ENCODE measurements at regions not wholly inside any gene's neighbourhood (a gene's known extent, or its start where the extent isn't known, plus 50 kb on each side); places are given as distances from the start of the nearest gene placed in this dataset.

DNA sequence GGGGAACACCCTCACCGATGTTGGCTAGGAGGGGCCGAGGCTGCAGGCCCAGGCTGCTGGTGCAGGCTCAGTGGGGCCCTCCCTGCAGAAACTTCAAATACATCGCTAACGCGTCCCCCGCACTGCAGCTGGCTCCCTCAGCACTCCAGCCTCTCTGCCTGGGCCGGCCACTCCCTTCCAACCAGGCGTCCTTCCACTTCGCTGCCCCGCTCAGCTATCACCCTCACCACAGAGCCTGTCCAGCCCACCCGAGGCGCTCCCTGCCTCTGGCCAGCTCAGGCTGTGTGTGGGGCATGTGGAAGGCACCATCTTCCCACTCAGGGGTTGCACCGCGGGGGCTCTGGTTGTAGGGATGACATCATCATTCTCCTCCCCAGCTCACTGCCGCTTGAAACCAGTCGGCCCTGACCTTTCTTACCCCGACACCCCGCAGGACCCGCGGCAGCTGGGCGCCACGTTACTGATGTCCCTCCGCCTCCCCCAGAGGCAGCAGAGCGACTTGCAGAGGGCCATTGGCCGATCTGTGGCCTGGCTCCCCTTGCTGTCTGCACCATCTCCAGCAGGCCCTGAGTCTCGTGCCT is 199.9 kb upstream of the RTL1 start:
- ChIA-PET RAD21 (ENCODE audit: low non-redundant PET in 1 of 2, low total read pairs in 2 of 2, uncharacterized antibody in 2 of 2, unreplicated experiment in 2 of 2) (no interaction called here), POLR2A (no interaction called here), CTCF (no interaction called here)
- Histone ChIP-seq H3K27ac (ENCODE audit: low read depth, low read length) (no peak overlapping the region), H4K20me1 (ENCODE audit: insufficient read depth) (no peaks in the 10 kb centered on the region), H3K79me2 (ENCODE audit: insufficient read depth, low read length) (no peaks in the 10 kb centered on the region), H2AFZ (ENCODE audit: low read depth, low read length, poor library complexity, severe bottlenecking) (no peak overlapping the region), H3K4me3 (replicated peaks in 1 of 2; ENCODE audit: low read depth in 1 of 2, low read length in 2 of 2) (no peak overlapping the region), H3K9me2 (ENCODE audit: insufficient read depth) (no peaks in the 10 kb centered on the region), H3K9me3 (ENCODE audit: control insufficient read depth in 1 of 2, insufficient read depth in 1 of 2, low read depth in 1 of 2, low read length in 2 of 2) (no peaks in the 10 kb centered on the region; a peak in 1 of 4 replicates), H3K36me3 (ENCODE audit: control insufficient read depth in 1 of 2, insufficient read depth in 2 of 2, low read length in 2 of 2) (no peaks in the 10 kb centered on the region), H3K4me1 (ENCODE audit: control insufficient read depth in 1 of 2, insufficient read depth in 2 of 2, low read length in 2 of 2) (no peaks in the 10 kb centered on the region; a peak in 1 of 4 replicates), H3K4me2 (ENCODE audit: low read length) (no peak overlapping the region), H3K27me3 (ENCODE audit: insufficient read depth, low read length) (no peaks in the 10 kb centered on the region), H3K9ac (ENCODE audit: low read length) (no peak overlapping the region)
- intact Hi-C loops (cut with micrococcal nuclease), result no loop called here
- no peak for DNase-seq (ENCODE audit: low read depth, low spot score)
- BruUV-seq (replicated peaks), result no TSS peak
- no peak for TF ChIP-seq TCF7L2 (IDR thresholded peaks at IDR 0.05; ENCODE audit: borderline replicate concordance, extremely low read depth, insufficient read depth, insufficient read length)
- no peak for TF ChIP-seq EZH2phosphoT487 (IDR thresholded peaks at IDR 0.05; ENCODE audit: borderline replicate concordance)
- no peak for TF ChIP-seq CEBPB (IDR thresholded peaks at IDR 0.05; ENCODE audit: low read depth)
- TF ChIP-seq POLR2A (IDR thresholded peaks at IDR 0.05; ENCODE audit: borderline replicate concordance, extremely low read depth, insufficient read depth, insufficient read length), result no peak
- no peak for TF ChIP-seq SRF (IDR thresholded peaks at IDR 0.05; ENCODE audit: low read depth)
- no peak for TF ChIP-seq CBX3 (IDR thresholded peaks at IDR 0.05; ENCODE audit: low read depth)
- TF ChIP-seq, protein P1, sequence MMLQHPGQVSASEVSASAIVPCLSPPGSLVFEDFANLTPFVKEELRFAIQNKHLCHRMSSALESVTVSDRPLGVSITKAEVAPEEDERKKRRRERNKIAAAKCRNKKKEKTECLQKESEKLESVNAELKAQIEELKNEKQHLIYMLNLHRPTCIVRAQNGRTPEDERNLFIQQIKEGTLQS (IDR thresholded peaks at IDR 0.05), result no peak
- TF ChIP-seq FOSL1 (IDR thresholded peaks at IDR 0.05; ENCODE audit: low read depth), result no peak
- no peak for TF ChIP-seq EGR1 (IDR thresholded peaks at IDR 0.05; ENCODE audit: low read depth)
- no peak for TF ChIP-seq SP1 (IDR thresholded peaks at IDR 0.05; ENCODE audit: low read depth)
- no peak for TF ChIP-seq JUND (IDR thresholded peaks at IDR 0.05)
- no peak for ATAC-seq

DNA sequence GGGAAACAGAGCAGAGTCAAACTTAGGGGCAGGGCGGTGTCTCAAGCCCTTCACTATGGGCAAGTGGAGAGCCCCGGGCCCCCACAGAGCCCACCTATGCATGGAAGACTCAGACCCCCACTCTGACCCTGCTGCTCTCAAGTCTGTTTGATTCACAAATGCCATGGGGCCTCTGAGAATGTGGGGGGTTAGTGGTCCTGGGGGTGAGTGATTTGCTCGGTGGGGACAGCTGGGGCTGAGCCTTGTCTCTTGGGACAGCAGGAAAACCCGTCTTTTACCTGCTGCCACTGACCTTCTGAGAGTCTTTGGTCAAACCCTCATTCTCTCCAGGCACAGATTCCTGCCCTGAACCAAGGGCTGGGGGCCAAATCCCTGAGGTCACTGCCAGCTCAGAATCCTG is 201.0 kb upstream of the RTL1 start:
- RAD21 ChIA-PET (ENCODE audit: low non-redundant PET in 1 of 2, low total read pairs in 2 of 2, uncharacterized antibody in 2 of 2, unreplicated experiment in 2 of 2), result no interaction called here
- POLR2A ChIA-PET, result no interaction called here
- ATAC-seq, result no peak

More for the DNA sequence above, 201.0 kb upstream of the RTL1 start:
- BruUV-seq (replicated peaks), result no TSS peak
- H3K27me3 ChIP-seq (ENCODE audit: insufficient read depth, low read length), result no peaks in the 10 kb centered on the region
- H2AFZ ChIP-seq (ENCODE audit: low read depth, low read length, poor library complexity, severe bottlenecking), result no peak overlapping the region
- CTCF ChIA-PET, result no interaction called here
- no peaks in the 10 kb centered on the region for H3K9me2 ChIP-seq (ENCODE audit: insufficient read depth)
- H3K27ac ChIP-seq (ENCODE audit: low read depth, low read length), result no peak overlapping the region
- no peaks in the 10 kb centered on the region for H3K36me3 ChIP-seq (ENCODE audit: control insufficient read depth in 1 of 2, insufficient read depth in 2 of 2, low read length in 2 of 2)
- no peaks in the 10 kb centered on the region for H4K20me1 ChIP-seq (ENCODE audit: insufficient read depth)
- H3K9ac ChIP-seq (ENCODE audit: low read length), result no peak overlapping the region
- no peaks in the 10 kb centered on the region; a peak in 1 of 4 replicates for H3K4me1 ChIP-seq (ENCODE audit: control insufficient read depth in 1 of 2, insufficient read depth in 2 of 2, low read length in 2 of 2)
- H3K79me2 ChIP-seq (ENCODE audit: insufficient read depth, low read length), result no peaks in the 10 kb centered on the region
- H3K9me3 ChIP-seq (ENCODE audit: control insufficient read depth in 1 of 2, insufficient read depth in 1 of 2, low read depth in 1 of 2, low read length in 2 of 2), result no peaks in the 10 kb centered on the region; a peak in 1 of 4 replicates
- no peak overlapping the region for H3K4me3 ChIP-seq (replicated peaks in 1 of 2; ENCODE audit: low read depth in 1 of 2, low read length in 2 of 2)
- TF ChIP-seq JUND (IDR thresholded peaks at IDR 0.05) (no peak), CEBPB (IDR thresholded peaks at IDR 0.05; ENCODE audit: low read depth) (no peak), RAD21 (IDR thresholded peaks at IDR 0.05; ENCODE audit: low read depth) (no peak)
- no peak overlapping the region for H3K4me2 ChIP-seq (ENCODE audit: low read length)
- DNase-seq (ENCODE audit: low read depth, low spot score), result no peak
- intact Hi-C loops (cut with micrococcal nuclease), result no loop called here
